AG09309 (cell line): ENCODE measurements at regions not wholly inside any gene's neighbourhood (a gene's known extent, or its start where the extent isn't known, plus 50 kb on each side); places are given as distances from the start of the nearest gene placed in this dataset.

ENCODE experiments used
- DNase-seq: peaks from one replicate; pipeline ENCODE4 v3.0.0-alpha.2; 2010; ENCODE audit warnings: low read depth
- H3K4me3 ChIP-seq: 2 replicates; pipeline ENCODE4 v1.5.1; 2011; ENCODE audit warnings: mild to moderate bottlenecking, low read depth, low read length, moderate library complexity; ENCODE audit not compliant: control insufficient read depth
- TF ChIP-seq, protein P1 (sequence below): IDR thresholded peaks from 2 replicates; pipeline ENCODE4 v1.5.1; 2011; ENCODE audit warnings: mild to moderate bottlenecking, low read depth, low read length, inconsistent platforms; ENCODE audit not compliant: insufficient read depth, control insufficient read depth; ENCODE audit errors: missing control alignments

GRCh38 chr3:5428607-5429516 is 241.4 kb downstream of the EDEM1 start:
- no peak for DNase-seq
- H3K4me3 ChIP-seq: no peak overlapping the region
- TF ChIP-seq, protein P1, sequence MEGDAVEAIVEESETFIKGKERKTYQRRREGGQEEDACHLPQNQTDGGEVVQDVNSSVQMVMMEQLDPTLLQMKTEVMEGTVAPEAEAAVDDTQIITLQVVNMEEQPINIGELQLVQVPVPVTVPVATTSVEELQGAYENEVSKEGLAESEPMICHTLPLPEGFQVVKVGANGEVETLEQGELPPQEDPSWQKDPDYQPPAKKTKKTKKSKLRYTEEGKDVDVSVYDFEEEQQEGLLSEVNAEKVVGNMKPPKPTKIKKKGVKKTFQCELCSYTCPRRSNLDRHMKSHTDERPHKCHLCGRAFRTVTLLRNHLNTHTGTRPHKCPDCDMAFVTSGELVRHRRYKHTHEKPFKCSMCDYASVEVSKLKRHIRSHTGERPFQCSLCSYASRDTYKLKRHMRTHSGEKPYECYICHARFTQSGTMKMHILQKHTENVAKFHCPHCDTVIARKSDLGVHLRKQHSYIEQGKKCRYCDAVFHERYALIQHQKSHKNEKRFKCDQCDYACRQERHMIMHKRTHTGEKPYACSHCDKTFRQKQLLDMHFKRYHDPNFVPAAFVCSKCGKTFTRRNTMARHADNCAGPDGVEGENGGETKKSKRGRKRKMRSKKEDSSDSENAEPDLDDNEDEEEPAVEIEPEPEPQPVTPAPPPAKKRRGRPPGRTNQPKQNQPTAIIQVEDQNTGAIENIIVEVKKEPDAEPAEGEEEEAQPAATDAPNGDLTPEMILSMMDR: no peak

- H3K4me3 ChIP-seq: no peak overlapping the region
- TF ChIP-seq, protein P1: no peak
- no peak for DNase-seq
Observed at GRCh38 chr3:5429517-5429890, 242.0 kb downstream of the EDEM1 start.

- TF ChIP-seq, protein P1: no peak
- DNase-seq: no peak
Observed at GRCh38 chr3:5430701-5431100, 243.2 kb downstream of the EDEM1 start.

DNA sequence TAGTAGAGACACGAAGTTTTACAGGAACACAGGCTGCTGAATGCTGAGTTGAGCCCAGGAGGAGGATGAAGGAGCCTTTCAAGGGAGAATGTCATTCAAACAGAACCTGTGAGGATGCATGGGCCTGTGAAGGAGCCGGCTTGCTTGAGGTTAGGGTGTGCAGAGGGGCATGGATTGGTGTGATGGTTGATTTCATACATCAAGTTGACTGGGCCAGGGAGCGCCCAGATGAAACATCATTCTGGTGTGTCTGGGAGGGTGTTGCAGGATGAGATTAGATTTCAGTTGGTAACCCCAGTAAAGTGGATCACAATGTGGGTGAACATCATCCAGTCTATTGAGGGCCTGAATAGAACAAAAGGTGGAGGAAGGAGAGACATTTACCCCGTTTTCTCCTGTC is 243.6 kb downstream of the EDEM1 start:
- TF ChIP-seq, protein P1: no peak
- no peak overlapping the region for H3K4me3 ChIP-seq
- no peak for DNase-seq

More at GRCh38 chr3:5430701-5431100, 243.2 kb downstream of the EDEM1 start:
- no peak overlapping the region for H3K4me3 ChIP-seq

- no peak for DNase-seq
- TF ChIP-seq, protein P1: no peak
- H3K4me3 ChIP-seq: no peak overlapping the region
Observed at GRCh38 chr3:5431811-5432378, 244.4 kb downstream of the EDEM1 start.

- no peak overlapping the region for H3K4me3 ChIP-seq
- TF ChIP-seq, protein P1: no peak
- no peak for DNase-seq
Observed at GRCh38 chr3:5437296-5437782, 249.8 kb downstream of the EDEM1 start.
